GM18517 (cell line): ENCODE measurements at regions not wholly inside any gene's neighbourhood (a gene's known extent, or its start where the extent isn't known, plus 50 kb on each side); places are given as distances from the start of the nearest gene placed in this dataset.

ENCODE experiments used
- ATAC-seq: cut with Tn5 transposase; IDR thresholded peaks from one replicate; pipeline ENCODE4 v1.9.1; 2021; ENCODE audit warnings: mild to moderate bottlenecking, moderate library complexity; ENCODE audit not compliant: unreplicated experiment

DNA sequence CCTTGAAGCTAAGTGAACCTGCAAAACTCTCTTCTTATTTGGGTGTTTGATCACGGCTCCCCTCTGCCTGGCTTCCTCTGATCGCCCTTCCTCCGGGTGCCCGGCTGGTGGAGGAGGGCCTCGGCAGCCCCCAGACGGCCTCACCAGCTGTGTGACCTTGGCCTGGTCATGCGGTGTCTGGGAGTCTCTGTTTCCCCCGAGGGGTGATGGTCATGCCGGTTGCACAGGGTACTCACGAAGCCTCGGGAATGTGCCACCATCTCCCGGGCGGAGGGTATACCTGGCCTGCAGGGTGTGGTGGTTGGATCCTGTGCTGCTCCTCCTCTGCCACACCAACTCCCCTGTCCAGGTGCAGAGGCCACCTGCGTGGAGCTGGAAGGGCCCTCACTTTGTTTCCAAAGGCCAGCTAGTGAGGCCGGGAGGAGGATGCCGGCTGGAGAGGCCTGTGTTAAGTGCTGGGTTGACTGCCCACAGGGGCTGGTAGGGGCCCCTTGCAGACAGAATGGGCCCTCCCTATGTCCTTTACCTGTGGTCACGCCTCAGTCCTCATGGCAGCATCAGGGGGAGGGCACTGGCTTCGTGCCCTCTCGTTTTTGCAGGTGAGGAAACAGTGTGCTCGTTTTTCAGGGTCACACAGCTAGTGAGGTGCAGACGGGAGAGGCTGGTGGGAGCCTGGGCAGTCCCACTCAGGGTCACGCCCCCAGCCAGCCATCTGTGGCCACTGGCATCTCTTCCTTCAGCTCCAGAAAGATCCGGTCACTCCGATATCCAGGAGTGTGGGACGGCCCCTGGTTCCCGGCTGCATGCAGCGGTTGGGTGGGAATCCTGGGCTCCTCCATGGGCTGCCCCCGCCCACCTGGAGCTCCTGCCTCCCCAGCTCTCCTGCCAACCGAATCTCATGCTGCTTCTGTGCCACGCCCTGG lies 148.5 kb upstream of the GSE1 start:
- no peak for ATAC-seq

DNA sequence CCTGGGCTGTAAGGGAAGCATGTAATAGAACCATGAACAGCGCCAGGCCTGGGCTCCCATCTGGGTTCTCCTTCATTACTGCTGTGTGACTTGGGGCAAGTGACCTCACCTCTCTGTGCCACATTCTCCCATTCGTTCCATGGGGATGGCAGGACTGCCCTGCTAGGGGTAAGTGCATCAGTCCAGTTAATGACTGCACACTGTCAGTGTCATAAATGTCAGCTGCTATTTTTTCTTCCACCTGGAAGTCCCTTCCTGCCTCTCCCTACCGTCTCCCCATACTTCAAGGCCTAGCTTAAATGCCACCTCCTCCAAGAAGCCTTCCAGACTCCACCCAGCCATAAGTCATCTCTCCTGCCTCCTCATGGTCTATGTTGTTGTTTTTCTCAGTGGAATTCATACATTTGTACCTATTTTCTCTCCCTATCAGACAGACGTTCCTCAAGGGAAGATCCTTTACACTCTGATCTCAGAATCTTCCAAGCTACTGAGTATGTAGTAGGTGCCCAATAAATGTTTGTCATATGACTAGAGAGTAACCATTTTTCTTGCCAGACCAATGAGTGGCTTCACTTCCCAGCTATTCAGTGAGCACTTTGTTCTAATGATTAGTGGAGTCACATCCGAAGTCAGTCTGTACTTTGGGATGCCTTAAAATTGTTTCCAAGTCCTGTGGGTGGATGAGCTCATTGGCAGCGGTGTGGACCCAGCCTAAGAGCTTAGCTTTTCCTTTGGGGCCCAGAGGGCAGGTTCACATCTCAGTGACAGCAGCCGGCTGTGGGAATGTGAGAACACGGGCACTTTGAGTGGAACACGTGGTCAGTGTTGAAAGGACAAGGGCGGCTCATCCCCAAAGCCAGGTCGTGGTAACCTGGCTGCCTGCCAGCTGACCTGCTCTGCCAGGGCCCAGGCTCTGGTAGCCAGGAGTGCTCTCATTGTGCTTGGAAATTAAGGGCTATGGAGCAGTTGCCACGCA lies 147.5 kb upstream of the GSE1 start:
- ATAC-seq = no peak

DNA sequence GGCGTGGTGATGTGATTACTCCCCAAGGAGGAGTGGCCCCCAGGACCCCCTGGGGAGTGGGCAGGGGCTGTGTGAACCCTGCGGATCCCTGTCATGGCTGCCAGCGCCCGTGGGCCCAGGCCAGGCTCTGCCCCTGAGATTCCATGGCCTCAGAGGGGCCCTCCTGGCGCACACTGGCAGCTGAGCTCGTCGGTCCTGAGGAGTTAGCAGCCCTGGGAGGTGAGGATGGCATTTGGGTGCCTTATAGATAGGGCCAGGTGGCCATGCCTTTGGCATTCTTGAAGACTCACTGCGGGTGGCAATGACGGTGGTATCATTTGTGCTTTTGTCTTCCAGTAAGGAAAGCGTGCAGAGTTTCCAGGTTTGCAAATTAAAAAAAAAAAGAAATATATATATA lies 146.8 kb upstream of the GSE1 start:
- ATAC-seq = no peak

GRCh38 chr16:85466989-85467388 lies 146.1 kb upstream of the GSE1 start:
- no peak for ATAC-seq

- no peak for ATAC-seq
Observed at GRCh38 chr16:85469929-85470590, 143.1 kb upstream of the GSE1 start.

DNA sequence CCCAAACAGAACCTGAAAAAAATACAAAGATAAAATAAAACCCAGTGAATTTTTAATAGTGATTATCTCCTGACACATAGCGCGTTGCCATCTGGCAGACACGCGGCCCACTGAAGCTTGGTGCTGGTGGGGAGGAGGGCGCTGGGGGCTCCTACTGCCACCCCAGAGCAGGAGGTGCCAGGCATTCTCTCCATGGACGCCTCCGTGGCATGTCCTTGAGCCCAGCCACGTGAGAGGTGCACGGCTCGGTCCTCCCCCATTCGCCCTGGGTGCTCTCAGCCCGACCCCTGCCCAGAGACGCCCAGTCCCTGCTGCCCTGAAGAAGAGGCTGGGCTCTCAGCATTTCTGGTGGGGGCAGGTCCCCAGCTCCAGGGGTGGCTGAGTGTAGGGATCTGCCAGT lies 142.2 kb upstream of the GSE1 start:
- ATAC-seq = no peak

DNA sequence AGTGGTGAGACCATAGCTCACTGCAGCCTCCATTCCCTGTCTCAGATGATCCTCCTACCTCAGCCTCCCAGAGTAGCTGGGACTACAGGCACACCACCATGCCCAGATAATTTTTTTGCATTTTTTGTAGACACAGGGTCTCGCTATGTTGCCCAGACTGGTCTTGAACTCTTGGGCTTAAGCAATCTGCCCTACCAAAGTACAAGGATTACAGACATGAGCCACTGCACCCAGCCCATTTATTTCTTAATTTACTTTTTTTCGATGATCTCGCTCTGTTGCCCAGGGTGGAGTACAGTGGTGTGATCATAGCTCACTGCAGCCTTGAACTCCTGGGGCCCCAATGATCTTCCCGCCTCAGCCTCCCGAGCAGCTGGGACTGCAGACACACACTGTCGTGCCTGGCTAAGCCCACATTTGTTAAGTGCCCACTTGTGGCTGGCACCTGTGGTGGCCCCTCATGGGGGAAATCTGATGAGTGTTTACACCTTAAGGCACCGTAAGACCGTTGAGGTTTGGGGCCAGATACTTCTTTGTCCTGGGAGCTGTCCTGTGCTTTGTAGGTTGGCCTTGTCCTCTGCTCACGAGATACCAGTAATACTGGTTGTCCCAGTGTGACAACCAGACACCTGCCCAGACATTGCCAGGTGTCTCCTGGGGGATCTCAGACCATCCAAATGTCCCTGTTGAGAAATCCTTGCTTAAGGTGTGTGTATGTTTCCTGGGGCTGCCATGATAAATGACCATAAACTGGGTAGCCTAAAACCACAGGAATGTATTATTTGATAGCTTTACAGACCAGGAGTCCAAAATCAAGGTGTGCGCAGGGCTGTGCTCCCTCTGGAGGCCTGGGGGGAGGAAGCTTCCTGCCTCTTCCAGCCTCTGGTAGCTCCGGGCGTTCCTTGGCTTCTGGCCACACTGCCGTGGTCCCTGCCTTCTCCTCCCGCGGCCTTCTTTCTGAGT lies 141.4 kb upstream of the GSE1 start:
- no peak for ATAC-seq

DNA sequence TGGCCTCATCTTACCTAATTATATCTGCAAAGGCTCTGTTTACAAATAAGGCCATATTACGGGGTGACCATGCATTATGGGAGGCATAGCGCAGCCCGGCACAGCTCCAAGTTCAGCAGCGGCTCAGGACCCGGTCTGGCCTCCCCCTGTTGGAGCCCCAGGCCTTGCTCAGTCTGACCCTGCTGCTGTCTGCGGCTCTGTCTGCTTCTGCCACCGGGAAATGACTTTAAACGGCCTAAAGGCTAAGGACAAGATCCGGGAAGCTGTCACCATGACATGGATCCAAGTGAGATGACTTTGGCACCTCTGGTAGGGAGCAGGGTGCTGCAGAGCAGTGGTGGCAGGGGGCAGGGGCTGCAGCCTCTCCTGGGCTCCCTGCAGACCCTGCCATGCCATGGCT lies 140.6 kb upstream of the GSE1 start:
- no peak for ATAC-seq

DNA sequence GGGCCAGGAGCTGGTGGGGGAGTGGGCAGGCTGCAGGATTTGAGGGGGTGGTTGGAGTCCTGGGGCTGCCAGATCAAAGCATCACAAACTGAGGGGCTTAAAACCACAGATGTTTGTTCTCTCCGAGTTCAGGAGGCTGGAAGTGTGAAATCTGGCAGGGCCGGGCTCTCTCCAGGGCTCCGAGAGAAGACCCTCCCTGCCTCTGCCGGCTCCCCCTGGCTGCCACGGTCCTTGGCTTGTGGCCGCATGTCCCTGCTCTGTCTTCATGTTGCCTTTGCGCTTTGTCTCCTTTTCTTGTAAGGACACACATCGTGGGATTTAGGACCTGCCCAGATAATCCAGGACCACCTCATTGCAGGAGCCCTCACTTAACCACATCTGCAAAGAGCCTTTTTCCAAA lies 139.8 kb upstream of the GSE1 start:
- no peak for ATAC-seq

GRCh38 chr16:85473909-85474620 lies 139.1 kb upstream of the GSE1 start:
- ATAC-seq = no peak

DNA sequence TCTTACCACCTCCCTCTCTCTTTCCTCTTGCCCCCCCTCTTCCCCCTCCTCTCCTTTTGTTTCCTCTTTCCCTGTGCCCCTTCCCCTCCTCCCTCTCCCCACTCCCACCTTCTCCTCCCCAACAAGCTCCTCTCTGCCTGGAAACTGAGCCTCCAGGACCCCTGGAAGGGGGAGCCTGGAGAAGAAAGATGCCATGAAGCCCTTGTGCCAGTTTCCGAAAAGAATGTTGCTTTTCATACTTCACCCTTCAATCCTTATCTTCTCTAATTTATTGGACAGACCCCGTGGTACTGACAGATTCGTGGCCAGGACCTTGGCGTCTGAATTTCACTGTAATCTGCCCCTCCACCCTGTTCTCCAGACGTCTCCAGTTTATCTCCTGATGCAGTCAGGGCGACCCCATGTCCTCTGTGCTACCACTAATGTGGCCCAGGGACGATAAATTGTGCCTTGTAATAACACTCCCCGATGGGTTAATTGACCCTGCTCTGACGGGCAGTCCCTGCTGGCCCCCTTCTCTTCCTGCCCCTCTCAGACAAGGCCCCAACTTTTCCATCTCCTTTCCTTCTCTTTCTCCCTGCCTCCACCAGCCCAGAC lies 138.4 kb upstream of the GSE1 start:
- no peak for ATAC-seq

GRCh38 chr16:85475233-85475632 lies 137.9 kb upstream of the GSE1 start:
- ATAC-seq = no peak

GRCh38 chr16:85475691-85476300 lies 137.3 kb upstream of the GSE1 start:
- ATAC-seq = no peak

- ATAC-seq = no peak
Observed at GRCh38 chr16:85476389-85476788, 136.7 kb upstream of the GSE1 start.

DNA sequence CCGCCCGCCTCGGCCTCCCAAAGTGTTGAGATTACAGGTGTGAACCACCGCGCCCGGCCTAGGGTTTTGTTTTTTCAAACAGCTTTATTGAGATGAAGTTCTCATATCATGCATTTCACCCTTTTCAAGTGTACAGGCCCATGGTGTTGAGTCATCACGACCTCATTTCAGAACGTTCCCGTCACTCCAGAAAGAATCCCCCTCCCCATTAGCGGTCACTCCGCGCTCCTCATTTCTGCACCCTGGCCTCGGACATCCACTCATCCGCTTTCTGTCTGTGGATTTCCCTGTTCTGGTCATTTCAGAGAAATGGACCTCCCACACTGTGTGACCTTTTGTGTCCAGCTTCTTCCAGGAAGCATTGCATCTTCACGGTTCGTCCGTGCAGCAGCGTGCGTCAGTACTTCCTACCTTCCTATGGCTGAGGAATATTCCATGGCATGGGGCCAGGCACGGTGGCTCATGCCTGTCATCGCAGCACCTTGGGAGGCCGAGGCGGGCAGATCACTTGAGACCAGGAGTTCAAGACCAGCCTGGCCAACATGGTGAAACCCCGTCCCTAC lies 135.2 kb upstream of the GSE1 start:
- no peak for ATAC-seq

GRCh38 chr16:85479972-85480726 lies 133.0 kb upstream of the GSE1 start:
- ATAC-seq = no peak

DNA sequence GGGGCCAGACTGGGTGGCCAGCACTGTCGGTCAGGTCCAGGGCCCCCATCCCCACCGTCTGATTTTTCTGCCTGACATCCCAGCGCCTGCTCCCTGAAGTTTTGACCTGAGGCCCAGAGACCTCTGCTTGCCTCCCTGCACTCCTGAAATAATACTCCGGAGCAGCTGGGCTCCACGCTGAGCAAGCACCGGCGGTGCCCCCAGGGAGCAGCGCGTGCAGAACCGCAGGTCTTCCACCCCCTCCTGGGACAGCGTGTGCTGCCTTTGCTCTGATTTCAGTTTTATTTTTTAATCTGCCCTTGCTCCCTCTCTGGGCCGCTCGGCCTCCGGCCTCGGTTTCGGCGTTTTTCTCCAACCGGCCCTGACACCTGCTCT lies 132.4 kb upstream of the GSE1 start:
- ATAC-seq = no peak

GRCh38 chr16:85481206-85481605 lies 131.9 kb upstream of the GSE1 start:
- ATAC-seq = no peak
